ENCODE measurements at regions not wholly inside any gene's neighbourhood (a gene's known extent, or its start where the extent isn't known, plus 50 kb on each side); places are given as distances from the start of the nearest gene placed in this dataset.
A peak's percentile ranks its signal among the peaks of the same experiment; 100 is the strongest.

GRCh38 chr20:11083841-11084240, 410.0 kb upstream of the JAG1 start:
- DNase-seq (ENCODE audit: low spot score): no peak

GRCh38 chr20:11084508-11084907, 410.7 kb upstream of the JAG1 start:
- no peak for DNase-seq (ENCODE audit: low spot score)

- no peak for DNase-seq (ENCODE audit: low spot score)
Observed at GRCh38 chr20:11086970-11087369, 413.2 kb upstream of the JAG1 start.

- DNase-seq (ENCODE audit: low spot score): no peak
Observed at GRCh38 chr20:11090751-11091150, 417.0 kb upstream of the JAG1 start.

GRCh38 chr20:11091511-11091910, 417.7 kb upstream of the JAG1 start:
- DNase-seq (ENCODE audit: low spot score): no peak

- no peak for DNase-seq (ENCODE audit: low spot score)
Observed at GRCh38 chr20:11092151-11092550, 418.4 kb upstream of the JAG1 start.

DNA sequence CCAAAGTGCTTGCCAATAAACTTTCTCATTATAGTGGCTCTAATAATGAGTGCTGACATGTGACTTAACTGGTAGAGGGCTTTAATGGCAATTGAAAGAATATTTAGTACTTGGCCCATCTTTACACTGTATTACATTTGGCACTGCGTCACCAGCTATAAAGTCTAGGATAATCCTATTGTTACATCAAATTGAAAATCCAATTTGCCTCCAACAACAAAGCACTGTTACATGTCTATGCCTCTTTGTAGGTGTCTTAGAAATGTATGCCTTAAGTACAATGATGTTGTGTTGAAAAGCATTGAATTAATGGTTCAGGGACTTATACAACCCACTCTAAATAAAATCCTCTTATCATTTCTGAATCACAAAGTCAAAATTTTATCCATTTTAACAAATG, 420.4 kb upstream of the JAG1 start:
- DNase-seq (ENCODE audit: low spot score): no peak

- DNase-seq (ENCODE audit: low spot score): no peak
Observed at GRCh38 chr20:11094711-11095110, 420.9 kb upstream of the JAG1 start.

GRCh38 chr20:11098888-11099287, 425.1 kb upstream of the JAG1 start:
- DNase-seq (ENCODE audit: low spot score): peak; percentile 12

GRCh38 chr20:11101243-11101642, 427.4 kb upstream of the JAG1 start:
- no peak for DNase-seq (ENCODE audit: low spot score)

DNA sequence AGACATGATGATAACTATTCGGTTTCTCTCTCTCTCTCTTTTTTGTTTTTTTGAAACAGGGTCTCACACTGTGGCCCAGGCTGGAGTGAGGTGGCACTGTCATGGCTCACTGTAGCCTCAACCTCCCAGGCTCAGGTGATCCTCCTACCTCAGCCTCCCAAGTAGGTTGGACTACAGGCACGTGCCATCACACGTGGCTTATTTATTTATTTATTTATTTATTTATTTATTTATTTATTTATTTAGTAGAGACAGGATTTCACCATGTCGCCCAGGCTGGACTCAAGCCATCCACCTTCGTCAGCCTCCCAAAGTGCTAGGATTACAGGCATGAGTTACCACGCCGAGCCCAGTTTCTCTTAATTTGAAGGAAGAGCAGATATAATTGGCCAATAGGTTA, 427.9 kb upstream of the JAG1 start:
- no peak for DNase-seq (ENCODE audit: low spot score)

- no peak for DNase-seq (ENCODE audit: low spot score)
Observed at GRCh38 chr20:11103866-11104265, 430.1 kb upstream of the JAG1 start.

- no peak for DNase-seq (ENCODE audit: low spot score)
Observed at GRCh38 chr20:11108102-11108810, 434.5 kb upstream of the JAG1 start.

GRCh38 chr20:11110535-11110934, 436.7 kb upstream of the JAG1 start:
- DNase-seq (ENCODE audit: low spot score): no peak

- no peak for DNase-seq (ENCODE audit: low spot score)
Observed at GRCh38 chr20:11111191-11111590, 437.4 kb upstream of the JAG1 start.

GRCh38 chr20:11112832-11113231, 439.0 kb upstream of the JAG1 start:
- DNase-seq (ENCODE audit: low spot score): no peak

GRCh38 chr20:11114382-11114781, 440.6 kb upstream of the JAG1 start:
- DNase-seq (ENCODE audit: low spot score): no peak

GRCh38 chr20:11117808-11118528, 444.2 kb upstream of the JAG1 start:
- DNase-seq (ENCODE audit: low spot score): no peak

- DNase-seq (ENCODE audit: low spot score): no peak
Observed at GRCh38 chr20:11118802-11119380, 445.1 kb upstream of the JAG1 start.

DNA sequence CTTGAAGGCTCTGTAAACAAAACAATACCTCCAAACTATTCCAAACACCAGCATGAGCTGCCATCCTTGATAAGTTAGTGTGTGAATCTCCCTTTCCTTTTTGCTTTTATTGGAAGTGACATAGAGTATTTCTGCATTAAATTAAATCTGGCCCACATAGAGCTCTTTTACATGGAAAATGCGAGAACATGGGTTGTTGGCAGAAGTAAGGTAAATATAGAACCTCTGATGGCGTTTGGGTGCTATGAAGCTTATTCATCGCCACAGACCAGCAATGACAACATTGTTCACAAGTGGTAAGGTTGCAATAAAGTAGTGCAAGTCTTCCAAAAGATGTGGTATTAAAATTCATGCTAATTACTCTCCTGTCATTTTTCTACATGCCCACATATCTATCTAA, 445.8 kb upstream of the JAG1 start:
- DNase-seq (ENCODE audit: low spot score): no peak

DNA sequence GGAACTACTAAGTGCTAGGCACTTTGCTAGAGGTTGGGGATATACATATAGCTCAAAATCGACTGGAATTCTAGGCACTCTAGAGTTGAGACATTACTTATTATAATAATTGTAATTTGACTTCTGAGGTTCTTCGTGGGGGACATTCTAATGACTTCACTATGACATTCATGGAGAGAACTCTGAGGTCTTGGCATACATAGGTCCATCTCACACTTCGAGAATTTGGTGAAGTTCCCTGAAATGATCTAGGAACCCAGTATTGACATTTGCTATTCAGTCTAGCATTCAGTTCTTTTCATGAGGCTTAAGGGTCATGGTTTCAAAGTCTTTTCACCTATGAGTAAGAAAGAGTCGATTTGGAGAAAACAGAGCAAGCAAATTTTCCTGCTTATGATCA, 446.6 kb upstream of the JAG1 start:
- no peak for DNase-seq (ENCODE audit: low spot score)

DNA sequence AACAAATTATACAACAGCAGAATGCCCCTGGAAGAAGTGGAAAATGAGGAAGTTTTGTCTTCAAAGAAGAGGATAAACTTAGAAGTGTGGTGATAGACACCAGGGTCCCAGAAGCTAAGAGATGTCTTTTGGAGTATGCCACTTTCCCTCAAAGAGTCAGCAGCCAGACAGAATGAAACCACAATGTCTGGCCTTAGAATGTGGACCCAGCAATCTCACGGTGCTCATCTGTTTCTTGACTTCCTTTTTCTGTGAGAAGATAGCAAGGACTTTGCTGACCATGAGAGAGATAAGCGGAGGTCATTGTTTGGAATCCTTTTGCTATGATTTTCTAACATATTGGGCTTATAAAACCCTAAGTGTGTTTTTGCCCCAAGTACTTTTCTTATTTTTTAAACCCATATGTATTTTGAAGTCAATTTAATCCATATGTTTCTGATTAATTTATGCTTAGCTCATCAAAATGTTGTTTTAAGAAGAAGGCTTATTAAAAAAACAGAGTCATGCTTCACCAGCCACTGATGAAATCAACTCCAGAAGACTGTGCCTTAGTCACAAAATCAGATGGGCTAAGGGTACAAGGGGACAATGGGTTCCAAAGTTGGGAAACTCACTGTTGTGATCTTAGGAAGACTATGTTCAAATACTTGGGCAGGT, 451.2 kb upstream of the JAG1 start:
- DNase-seq (ENCODE audit: low spot score): no peak

DNA sequence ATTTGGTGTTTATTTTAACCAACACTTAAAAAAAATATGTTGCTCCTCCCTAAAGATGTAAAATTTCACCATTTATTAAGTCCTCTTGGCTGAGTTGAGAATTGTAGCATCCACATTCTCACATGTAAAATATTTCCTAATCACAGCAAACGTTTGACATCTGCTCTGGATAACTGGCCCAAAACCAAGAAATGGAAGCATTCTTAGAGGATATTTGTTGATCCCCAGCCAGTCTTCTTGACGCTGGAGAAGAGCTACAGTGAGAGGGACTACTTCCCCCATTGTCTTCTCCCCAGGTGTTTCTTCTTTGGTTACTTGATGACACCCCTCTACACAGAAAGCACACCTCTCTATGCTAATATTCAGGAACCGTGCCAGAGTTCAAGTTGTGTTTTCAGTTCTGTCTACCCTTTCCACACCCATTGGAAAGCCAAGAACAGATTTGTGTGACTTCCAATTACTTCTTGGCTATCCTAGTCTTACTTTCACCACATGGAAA, 454.5 kb upstream of the JAG1 start:
- no peak for DNase-seq (ENCODE audit: low spot score)
